ENCODE measurements at regions not wholly inside any gene's neighbourhood (a gene's known extent, or its start where the extent isn't known, plus 50 kb on each side); places are given as distances from the start of the nearest gene placed in this dataset.

DNA sequence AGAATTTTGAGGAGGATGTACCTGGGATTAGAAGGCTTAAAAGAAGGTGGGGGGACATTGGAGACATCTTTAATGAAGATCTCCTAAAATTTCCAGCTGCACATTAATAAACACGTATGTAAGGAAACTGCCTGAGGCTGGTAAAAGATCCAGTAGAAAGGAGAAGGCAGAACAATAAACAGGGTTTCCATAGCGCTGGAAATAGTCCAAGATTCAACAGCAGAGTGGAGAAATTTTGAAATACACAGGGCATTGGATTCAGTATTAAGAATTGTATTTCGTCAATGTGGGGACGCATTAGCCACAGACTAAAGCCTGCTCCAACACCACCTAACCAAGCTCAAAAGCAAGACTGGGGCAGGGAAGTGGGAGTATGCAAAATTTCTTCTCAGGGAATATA is 606.9 kb upstream of the NRXN1 start:
- no peaks in the 10 kb centered on the region for H3K36me3 ChIP-seq (ENCODE audit: insufficient read depth, low read length, poor library complexity, severe bottlenecking)
- BruUV-seq (replicated peaks), result no TSS peak
- no peak overlapping the region for H3K4me3 ChIP-seq (ENCODE audit: low read depth, low read length, poor library complexity, severe bottlenecking)
- ChIA-PET CTCF (no interaction called here), POLR2A (ENCODE audit: low non-redundant PET) (no interaction called here)
- H3K27me3 ChIP-seq (replicated peaks; ENCODE audit: insufficient read depth, low read depth, low read length, poor library complexity), result no peaks in the 10 kb centered on the region
- DNase-seq (ENCODE audit: low spot score), result no peak
- H3K9me3 ChIP-seq (ENCODE audit: low read depth, low read length, poor library complexity, severe bottlenecking), result no peaks in the 10 kb centered on the region
- intact Hi-C loops (cut with micrococcal nuclease; ENCODE audit: unreplicated experiment), result no loop called here
- H3K4me1 ChIP-seq (ENCODE audit: insufficient read depth, low read length, poor library complexity, severe bottlenecking), result no peaks in the 10 kb centered on the region
- no peak overlapping the region for H3K27ac ChIP-seq (ENCODE audit: low read depth, low read length, poor library complexity, severe bottlenecking)
- no peak for TF ChIP-seq EZH2 (IDR thresholded peaks at IDR 0.05; ENCODE audit: borderline replicate concordance, low read depth, low read length, poor library complexity, severe bottlenecking)
- TF ChIP-seq, protein P1, sequence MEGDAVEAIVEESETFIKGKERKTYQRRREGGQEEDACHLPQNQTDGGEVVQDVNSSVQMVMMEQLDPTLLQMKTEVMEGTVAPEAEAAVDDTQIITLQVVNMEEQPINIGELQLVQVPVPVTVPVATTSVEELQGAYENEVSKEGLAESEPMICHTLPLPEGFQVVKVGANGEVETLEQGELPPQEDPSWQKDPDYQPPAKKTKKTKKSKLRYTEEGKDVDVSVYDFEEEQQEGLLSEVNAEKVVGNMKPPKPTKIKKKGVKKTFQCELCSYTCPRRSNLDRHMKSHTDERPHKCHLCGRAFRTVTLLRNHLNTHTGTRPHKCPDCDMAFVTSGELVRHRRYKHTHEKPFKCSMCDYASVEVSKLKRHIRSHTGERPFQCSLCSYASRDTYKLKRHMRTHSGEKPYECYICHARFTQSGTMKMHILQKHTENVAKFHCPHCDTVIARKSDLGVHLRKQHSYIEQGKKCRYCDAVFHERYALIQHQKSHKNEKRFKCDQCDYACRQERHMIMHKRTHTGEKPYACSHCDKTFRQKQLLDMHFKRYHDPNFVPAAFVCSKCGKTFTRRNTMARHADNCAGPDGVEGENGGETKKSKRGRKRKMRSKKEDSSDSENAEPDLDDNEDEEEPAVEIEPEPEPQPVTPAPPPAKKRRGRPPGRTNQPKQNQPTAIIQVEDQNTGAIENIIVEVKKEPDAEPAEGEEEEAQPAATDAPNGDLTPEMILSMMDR (conservative IDR thresholded peaks at IDR 0.05; ENCODE audit: low read depth, low read length), result no peak

- CTCF ChIA-PET, result no interaction called here
These were observed 601.1 kb upstream of the NRXN1 start for GRCh38 chr2:51633073-51633472.

GRCh38 chr2:51629406-51629805 is 597.5 kb upstream of the NRXN1 start:
- Histone ChIP-seq H3K27ac (ENCODE audit: low read depth, low read length, poor library complexity, severe bottlenecking) (no peak overlapping the region), H3K27me3 (replicated peaks; ENCODE audit: insufficient read depth, low read depth, low read length, poor library complexity) (no peaks in the 10 kb centered on the region), H3K9me3 (ENCODE audit: low read depth, low read length, poor library complexity, severe bottlenecking) (no peaks in the 10 kb centered on the region), H3K4me1 (ENCODE audit: insufficient read depth, low read length, poor library complexity, severe bottlenecking) (no peaks in the 10 kb centered on the region), H3K4me3 (ENCODE audit: low read depth, low read length, poor library complexity, severe bottlenecking) (no peak overlapping the region), H3K36me3 (ENCODE audit: insufficient read depth, low read length, poor library complexity, severe bottlenecking) (no peaks in the 10 kb centered on the region)
- TF ChIP-seq EZH2 (IDR thresholded peaks at IDR 0.05; ENCODE audit: borderline replicate concordance, low read depth, low read length, poor library complexity, severe bottlenecking), result no peak
- TF ChIP-seq, protein P1 (conservative IDR thresholded peaks at IDR 0.05; ENCODE audit: low read depth, low read length), result no peak
- POLR2A ChIA-PET (ENCODE audit: low non-redundant PET), result no interaction called here
- CTCF ChIA-PET, result no interaction called here
- BruUV-seq (replicated peaks), result no TSS peak
- no peak for DNase-seq (ENCODE audit: low spot score)
- intact Hi-C loops (cut with micrococcal nuclease; ENCODE audit: unreplicated experiment), result no loop called here

More at GRCh38 chr2:51633073-51633472, 601.1 kb upstream of the NRXN1 start:
- Histone ChIP-seq H3K4me1 (ENCODE audit: insufficient read depth, low read length, poor library complexity, severe bottlenecking) (no peaks in the 10 kb centered on the region), H3K9me3 (ENCODE audit: low read depth, low read length, poor library complexity, severe bottlenecking) (no peaks in the 10 kb centered on the region), H3K27me3 (replicated peaks; ENCODE audit: insufficient read depth, low read depth, low read length, poor library complexity) (no peaks in the 10 kb centered on the region), H3K27ac (ENCODE audit: low read depth, low read length, poor library complexity, severe bottlenecking) (no peak overlapping the region), H3K36me3 (ENCODE audit: insufficient read depth, low read length, poor library complexity, severe bottlenecking) (no peaks in the 10 kb centered on the region), H3K4me3 (ENCODE audit: low read depth, low read length, poor library complexity, severe bottlenecking) (no peak overlapping the region)
- intact Hi-C loops (cut with micrococcal nuclease; ENCODE audit: unreplicated experiment), result no loop called here
- POLR2A ChIA-PET (ENCODE audit: low non-redundant PET), result no interaction called here
- TF ChIP-seq, protein P1 (conservative IDR thresholded peaks at IDR 0.05; ENCODE audit: low read depth, low read length), result no peak
- no peak for TF ChIP-seq EZH2 (IDR thresholded peaks at IDR 0.05; ENCODE audit: borderline replicate concordance, low read depth, low read length, poor library complexity, severe bottlenecking)
- no TSS peak for BruUV-seq (replicated peaks)
- no peak for DNase-seq (ENCODE audit: low spot score)
